ENCODE measurements at regions not wholly inside any gene's neighbourhood (a gene's known extent, or its start where the extent isn't known, plus 50 kb on each side); places are given as distances from the start of the nearest gene placed in this dataset.

DNA sequence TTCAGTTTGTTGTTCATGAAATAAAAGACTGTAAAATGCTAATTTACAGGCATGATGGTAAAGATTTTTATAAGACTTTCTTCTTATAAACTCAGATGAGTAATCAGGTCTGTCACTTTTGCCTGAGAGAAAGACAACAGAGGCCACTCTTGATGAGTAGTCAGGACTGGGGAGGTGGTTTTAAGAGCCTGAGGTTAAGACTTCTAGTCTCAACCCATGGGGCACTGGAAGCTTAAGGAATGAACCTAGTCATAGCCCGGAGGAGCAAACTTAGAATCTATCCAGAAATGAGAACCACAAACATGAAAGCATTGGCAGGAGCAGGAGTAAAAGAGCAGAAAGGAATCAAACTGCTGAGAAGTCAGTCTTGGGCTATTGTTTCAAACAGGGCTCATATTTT is 846.3 kb upstream of the ARPP21 start:
- no peak for DNase-seq (ENCODE audit: low read depth)
- TF ChIP-seq, protein P1, sequence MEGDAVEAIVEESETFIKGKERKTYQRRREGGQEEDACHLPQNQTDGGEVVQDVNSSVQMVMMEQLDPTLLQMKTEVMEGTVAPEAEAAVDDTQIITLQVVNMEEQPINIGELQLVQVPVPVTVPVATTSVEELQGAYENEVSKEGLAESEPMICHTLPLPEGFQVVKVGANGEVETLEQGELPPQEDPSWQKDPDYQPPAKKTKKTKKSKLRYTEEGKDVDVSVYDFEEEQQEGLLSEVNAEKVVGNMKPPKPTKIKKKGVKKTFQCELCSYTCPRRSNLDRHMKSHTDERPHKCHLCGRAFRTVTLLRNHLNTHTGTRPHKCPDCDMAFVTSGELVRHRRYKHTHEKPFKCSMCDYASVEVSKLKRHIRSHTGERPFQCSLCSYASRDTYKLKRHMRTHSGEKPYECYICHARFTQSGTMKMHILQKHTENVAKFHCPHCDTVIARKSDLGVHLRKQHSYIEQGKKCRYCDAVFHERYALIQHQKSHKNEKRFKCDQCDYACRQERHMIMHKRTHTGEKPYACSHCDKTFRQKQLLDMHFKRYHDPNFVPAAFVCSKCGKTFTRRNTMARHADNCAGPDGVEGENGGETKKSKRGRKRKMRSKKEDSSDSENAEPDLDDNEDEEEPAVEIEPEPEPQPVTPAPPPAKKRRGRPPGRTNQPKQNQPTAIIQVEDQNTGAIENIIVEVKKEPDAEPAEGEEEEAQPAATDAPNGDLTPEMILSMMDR (conservative IDR thresholded peaks at IDR 0.05; ENCODE audit: low read depth, low read length), result no peak
- no peak overlapping the region for H3K4me3 ChIP-seq (ENCODE audit: low read depth, low read length)

DNA sequence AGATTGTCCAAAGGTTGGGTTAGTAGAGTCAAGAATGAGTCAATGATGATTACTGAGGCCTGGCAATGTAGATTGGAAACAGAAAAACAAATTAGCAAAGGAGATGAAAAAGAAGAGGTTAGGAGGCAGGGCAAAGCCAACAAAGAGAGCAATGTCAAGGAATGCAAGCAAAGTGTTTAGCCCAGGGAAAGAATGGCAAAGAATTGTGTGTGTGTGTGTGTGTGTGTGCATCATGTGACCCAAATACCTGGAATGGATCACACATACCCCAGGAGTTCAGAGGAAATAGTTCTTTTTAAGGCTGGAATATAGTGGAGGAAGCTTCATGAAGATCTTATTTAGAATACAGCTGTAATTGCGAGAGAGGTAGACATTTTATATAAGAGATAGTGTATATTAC is 831.7 kb upstream of the ARPP21 start:
- H3K4me3 ChIP-seq (ENCODE audit: low read depth, low read length), result no peak overlapping the region
- TF ChIP-seq, protein P1 (conservative IDR thresholded peaks at IDR 0.05; ENCODE audit: low read depth, low read length), result no peak
- DNase-seq (ENCODE audit: low read depth), result no peak

DNA sequence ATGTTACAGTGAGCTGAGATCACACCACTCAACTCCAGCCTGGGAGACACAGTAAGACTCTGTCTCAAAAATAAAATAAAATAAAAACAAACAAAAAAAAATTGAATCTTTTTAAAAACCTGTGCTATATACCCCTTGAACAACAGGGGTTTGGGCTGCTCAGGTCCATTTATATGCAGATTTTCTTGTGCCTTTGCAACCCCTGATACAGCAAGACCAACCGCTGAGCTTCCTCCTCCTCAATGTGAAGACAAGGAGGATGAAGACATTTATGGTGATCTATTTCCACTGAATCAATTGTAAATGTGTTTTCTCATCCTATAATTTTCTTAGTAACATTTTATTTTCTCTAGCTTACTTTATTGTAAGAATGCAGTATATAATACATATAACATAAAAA is 831.0 kb upstream of the ARPP21 start:
- H3K4me3 ChIP-seq (ENCODE audit: low read depth, low read length), result no peak overlapping the region
- TF ChIP-seq, protein P1 (conservative IDR thresholded peaks at IDR 0.05; ENCODE audit: low read depth, low read length), result no peak
- DNase-seq (ENCODE audit: low read depth), result no peak

DNA sequence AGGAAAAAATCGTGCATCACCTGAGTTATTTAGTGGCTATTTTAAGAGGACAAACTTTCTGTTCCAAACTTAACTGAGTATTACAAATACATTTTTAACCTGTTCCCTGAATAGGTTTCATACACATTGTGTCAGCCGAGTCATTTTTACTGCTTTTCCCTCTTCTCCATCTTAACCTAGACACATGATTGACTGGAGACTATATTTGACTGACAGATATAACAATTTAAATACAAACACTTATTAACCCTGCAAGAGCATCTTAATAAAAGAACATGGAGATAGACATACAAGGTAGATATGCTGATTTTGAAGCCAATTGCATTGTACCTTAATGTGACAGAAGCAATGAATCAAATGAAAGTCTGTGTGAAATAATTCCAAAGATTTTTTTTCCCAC is 810.5 kb upstream of the ARPP21 start:
- TF ChIP-seq, protein P1 (conservative IDR thresholded peaks at IDR 0.05; ENCODE audit: low read depth, low read length), result no peak
- H3K4me3 ChIP-seq (ENCODE audit: low read depth, low read length), result no peak overlapping the region
- no peak for DNase-seq (ENCODE audit: low read depth)

DNA sequence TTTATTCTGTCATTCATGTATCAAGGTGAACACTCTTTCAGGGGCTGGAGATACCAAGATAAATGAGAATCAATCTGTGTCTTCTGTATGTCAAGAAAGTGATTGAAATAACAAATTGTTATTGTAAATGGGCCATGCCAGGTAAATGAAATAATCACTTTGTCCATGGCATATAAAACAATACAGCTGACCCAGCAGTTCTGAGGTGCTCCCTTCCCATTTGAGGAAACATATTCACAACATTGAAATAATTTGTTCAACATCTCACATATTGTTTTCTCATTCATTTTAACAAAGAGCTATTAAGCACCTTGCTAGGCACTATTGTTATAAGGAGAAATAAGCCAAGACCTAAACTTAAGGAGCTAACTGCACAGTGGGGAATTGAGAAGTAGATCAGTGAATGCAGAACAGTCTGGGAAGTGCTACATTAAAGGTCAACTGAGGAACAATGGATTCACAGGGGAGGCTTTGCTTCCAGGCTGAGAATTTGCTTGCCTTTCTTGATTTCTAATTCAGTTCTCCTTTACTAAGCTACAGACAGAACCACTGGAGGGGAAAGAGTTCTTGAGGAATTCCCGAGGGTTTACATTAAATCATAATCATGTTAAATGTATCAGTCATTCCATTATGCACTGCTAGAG is 806.3 kb upstream of the ARPP21 start:
- TF ChIP-seq, protein P1 (conservative IDR thresholded peaks at IDR 0.05; ENCODE audit: low read depth, low read length), result no peak
- no peak for DNase-seq (ENCODE audit: low read depth)
- H3K4me3 ChIP-seq (ENCODE audit: low read depth, low read length), result no peak overlapping the region

DNA sequence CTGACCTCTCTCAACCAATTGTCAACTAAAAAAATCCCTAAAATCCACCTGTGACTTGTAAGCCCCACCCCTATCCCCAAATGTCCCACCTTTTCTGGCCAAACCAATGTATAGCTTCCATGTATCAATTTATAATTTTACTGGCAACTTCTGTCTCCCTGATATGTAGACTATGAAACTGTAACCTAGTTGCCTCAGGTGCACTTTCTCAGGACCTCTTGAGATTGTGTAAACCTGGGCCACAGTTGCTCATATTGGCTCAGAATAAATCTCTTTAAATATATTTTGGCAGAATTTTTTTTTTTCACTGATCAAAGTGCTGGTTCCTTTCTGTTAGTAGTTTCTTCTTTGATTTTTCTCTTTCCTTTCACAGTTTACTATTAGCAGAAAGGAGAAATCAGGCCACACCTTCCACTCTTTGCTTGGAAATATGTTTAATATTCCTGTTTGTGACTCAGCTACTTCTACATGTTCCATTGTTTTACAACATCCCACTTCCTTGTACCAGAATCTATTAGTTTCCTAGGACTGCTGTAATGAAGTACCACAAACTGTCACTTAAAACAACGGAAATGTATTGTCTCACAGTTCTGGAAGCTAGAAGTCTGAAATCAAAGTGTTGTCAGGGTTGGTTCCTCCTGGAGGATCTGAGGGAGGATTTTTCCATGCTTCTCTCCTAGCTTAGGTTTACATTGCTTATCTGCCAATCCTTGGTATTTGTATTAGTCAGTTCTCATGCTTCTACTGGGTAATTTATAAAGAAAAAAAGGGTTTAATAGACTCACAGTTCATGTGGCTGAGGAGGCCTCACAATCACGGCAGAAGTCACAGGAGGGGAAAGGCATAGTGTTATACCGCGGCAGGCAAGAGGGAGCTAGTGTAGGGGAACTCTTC is 801.2 kb upstream of the ARPP21 start:
- TF ChIP-seq, protein P1 (conservative IDR thresholded peaks at IDR 0.05; ENCODE audit: low read depth, low read length), result no peak
- DNase-seq (ENCODE audit: low read depth), result no peak
- no peak overlapping the region for H3K4me3 ChIP-seq (ENCODE audit: low read depth, low read length)
